GM21723 (cell line): ENCODE measurements at regions not wholly inside any gene's neighbourhood (a gene's known extent, or its start where the extent isn't known, plus 50 kb on each side); places are given as distances from the start of the nearest gene placed in this dataset.
"Not testable (repeated sequence)": the region's sequence is repeated elsewhere in the genome, so short reads cannot be mapped to it uniquely, and the experiment has no call there.

ENCODE experiments used
- ATAC-seq: cut with Tn5 transposase; IDR thresholded peaks from one replicate; pipeline ENCODE4 v1.9.1; 2021; ENCODE audit warnings: mild to moderate bottlenecking, moderate library complexity; ENCODE audit not compliant: unreplicated experiment

DNA sequence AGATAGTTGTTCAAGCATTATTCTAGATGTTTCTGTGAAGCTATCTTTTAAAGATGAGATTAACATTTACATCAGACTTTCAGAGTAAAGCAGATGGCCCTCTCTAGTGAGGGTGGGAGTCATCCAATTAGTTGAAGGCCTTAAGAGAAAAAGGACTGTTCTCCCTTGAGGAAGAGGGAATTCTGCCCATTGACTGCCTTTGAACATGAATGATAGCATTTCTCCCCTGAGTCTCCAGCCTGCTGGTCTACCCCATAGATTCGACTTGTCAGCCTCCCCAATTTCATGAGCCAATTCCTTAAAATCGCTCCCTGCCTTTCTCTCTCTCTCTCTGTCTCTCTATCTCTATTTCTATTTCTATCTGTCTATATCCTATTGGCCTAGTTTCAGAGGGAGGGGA, 115.5 kb downstream of the EBLN2 start:
- ATAC-seq, result no peak

DNA sequence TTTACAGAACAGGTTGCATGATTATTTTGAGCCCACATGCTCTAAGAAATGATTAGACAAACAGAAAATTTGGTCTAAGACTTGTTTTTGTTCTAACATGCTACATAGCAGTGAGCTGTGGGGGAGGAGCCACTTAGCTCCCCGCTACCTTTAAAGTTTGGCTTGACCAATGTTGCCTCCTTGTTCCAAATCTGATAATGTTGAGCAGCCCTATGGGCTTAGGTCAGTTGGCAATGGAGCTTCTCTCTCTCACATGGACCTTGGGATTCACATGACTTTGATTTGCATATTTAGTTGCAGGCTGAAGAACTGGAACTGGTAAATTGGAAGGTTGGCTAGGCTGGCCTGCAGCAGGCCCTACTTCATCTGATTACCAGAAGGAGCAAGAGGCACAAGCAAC, 116.4 kb downstream of the EBLN2 start:
- no peak for ATAC-seq

DNA sequence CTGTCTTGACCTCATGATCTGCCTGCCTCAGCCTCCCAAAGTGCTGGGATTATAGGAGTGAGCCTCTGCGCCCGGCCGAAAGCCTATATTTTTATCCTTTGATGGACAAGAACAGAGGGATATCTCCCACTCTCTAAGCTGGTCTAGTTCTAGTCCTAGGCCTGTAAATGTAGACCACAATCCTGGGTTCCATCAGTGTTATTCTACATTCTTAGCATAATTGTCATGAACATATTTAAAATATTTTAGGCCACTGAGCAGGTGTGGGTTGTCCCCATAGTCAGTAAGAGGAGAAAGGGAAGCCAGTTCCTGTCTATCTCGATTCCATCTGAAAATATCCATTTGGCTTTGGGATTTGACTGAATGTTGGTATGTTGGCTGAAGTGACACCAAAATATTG, 118.1 kb downstream of the EBLN2 start:
- no peak for ATAC-seq

DNA sequence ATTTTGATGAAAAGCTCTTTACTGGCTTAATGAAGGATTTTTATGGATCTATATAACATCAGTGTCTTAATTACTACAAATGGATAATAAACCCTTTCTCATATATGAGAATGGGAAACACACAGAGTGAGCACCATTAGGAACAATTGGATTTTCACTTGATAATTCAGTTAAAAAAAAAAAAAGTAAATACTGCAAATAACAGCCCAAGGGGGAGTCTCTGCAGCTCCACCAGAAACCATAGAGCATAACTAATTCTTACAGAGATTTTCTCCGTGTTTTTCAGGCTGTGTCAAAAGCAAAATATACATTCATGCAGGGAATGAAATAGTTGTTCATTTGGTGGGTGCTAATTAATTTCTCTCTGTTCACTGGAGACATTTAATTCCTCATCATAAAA, 125.3 kb downstream of the EBLN2 start:
- no peak for ATAC-seq

DNA sequence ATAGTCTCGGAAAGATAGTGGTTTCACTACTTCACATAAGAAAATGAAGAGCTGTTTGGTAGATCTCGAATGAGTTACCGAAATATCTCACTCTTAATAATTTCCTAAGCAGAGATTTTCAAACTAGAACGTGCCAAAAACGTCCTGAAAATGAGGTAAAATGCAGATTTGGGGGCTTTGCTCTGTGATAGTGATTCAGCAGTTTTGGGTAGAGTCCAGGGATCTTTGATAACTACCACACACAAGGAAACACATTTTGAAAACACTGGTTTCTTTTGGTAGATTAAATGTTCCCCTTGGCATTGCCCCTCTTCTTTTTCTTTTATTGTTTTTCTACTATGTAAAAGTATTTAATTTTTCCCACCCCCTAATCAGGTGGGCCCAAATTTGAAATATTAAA, 125.9 kb downstream of the EBLN2 start:
- no peak for ATAC-seq

DNA sequence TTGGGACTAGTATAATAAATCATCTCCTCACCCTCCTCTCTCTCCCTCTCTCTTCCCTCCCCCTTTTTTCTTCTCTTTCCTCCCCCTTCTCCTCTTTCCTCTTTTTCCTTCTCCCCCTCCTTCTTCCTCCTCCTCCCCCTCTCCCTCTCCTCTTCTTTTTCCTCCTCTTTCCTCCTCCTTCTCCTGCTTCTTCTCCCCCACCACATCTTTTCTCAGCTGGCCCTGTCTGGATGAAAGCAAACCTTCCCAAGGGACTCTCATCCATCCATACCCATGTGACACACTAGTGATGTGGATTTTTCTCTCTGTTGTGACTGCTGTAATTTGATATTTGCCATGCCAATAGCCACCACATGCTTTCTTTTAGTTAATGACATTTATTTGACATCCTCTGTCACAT, 127.2 kb downstream of the EBLN2 start:
- no peak for ATAC-seq

DNA sequence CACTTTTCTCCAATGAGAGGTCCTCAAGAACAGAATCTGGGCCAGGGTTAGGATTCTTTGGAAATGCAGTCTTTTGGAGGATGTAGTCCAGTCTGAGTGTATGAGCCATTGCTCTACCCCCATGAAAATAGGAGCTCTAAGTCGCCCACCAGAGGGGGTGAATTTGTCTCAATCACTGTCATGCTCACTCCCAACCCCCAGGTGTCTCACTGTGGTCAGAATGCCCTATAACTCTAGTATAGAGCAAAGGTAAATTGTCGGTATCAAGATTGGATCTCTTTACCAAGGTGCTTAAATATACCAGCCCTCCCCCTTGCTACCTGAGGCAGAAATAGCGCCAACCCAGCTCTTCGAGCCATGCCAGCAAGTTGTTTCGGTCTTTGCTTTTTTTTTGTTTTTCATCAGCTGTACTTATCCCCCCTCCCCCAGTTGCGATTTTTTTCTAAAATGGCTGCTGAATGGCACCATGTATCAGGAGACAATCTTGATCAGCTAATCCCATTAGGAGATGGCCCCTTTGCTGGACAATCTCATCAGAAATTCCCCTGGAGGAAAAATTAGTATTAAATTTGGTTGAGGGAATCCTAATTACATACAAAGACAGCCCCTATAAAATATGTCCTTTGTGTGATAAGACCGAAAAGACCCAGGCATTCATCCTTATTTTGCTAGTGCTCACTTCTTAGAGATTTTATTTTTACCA, 130.7 kb downstream of the EBLN2 start:
- no peak for ATAC-seq

DNA sequence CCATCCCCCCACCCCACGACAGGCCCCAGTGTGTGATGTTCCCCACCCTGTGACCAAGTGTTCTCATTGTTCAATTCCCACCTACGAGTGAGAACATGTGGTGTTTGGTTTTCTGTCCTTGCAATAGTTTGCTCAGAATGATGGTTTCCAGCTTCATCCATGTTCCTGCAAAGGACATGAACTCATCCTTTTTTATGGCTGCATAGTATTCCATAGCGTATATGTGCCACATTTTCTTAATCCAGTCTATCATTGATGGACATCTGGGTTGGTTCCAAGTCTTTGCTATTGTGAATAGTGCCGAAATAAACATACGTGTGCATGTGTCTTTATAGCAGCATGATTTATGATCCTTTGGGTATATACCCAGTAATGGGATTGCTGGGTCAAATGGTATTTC, 132.5 kb downstream of the EBLN2 start:
- ATAC-seq, result not testable (repeated sequence)

DNA sequence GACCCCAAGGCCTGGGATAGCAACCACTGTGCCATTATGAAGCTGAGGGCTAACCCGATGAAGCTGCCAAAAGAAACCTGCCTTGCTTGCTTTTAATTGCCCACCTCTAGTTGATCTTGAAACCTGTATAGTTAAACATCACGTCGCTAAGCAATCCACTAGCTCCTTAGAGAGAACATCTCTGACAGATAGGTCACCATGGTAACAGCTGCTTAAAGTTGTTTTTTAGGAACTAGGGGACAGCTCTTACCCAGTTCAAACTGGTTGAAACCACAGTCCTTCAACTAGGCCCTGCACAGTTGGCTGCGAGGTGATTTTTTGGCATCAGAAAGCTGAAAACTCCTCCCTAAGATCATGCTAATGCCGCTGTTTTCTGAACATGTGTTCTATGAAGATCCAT, 135.7 kb downstream of the EBLN2 start:
- no peak for ATAC-seq

DNA sequence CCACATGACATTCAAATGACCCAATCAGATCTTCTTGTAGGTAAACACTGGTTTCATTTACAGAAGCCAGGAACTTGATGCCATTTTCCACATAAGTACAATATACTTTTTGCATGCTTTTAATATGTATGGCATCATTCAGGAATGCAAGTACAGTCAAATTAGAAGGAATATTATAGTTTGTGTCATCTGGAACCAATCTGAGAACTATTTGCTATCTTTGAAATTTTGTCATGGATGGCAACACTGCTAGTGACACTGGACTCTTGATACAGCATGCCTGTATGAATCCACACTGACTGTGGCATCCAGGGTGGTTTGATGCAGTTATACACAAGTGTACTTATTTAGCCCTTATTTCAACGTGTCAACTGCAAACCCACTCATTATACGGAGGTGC, 141.6 kb downstream of the EBLN2 start:
- no peak for ATAC-seq

DNA sequence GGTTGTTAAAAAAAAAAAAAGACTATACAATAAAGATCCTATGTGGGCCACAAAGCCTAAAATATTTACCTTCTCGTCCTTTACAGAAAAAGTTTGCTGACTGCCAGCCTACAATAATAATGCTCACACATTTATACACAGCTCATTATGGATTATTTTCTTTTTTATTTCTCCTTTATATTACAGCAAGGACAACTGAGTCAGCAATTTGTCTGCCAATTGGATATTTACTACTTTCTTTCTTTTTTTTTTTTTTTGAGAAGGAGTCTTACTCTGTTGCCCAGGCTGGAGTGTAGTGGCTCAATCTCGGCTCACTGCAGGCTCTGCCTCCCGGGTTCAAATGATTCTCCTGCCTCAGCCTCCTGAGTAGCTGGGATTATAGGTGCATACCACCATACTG, 142.2 kb downstream of the EBLN2 start:
- no peak for ATAC-seq

DNA sequence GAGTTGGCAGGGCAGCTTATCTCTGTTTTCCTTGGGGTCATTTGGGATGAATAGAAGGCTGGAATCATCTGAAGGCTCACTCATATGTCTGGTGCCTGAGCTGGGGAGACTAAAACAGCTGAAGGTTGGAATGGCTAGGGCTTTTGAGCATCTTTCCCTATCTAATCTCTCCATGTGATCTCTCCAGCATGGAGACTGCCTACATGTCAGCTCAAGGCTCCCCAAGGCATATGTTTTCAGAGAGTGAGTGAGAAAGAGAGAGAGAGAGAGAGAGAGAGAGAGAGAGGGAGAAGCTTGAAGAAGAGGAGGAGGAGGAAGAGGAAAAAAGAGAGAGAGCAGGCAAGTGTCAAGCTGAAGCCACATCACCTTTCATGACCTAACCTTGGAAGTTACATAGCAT, 143.4 kb downstream of the EBLN2 start:
- no peak for ATAC-seq

DNA sequence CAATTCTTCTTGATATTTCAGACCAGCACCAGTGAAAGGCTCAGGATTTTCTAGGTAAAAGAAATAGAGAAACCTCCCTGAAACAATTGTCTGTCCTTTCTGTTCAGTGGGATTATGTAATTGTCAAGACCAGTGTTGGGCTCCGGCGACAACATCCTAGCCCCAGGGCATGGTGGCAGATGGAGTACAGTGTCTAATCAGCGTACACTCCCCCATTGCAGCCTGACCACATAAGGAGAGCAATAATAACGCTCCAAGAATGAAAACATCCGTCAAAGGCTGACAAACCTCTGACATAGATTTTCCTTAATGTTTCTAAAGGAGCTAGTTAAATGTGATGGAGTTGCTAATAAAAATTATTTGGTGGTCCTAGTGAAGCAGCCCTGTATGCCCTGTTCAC, 144.6 kb downstream of the EBLN2 start:
- ATAC-seq, result no peak

DNA sequence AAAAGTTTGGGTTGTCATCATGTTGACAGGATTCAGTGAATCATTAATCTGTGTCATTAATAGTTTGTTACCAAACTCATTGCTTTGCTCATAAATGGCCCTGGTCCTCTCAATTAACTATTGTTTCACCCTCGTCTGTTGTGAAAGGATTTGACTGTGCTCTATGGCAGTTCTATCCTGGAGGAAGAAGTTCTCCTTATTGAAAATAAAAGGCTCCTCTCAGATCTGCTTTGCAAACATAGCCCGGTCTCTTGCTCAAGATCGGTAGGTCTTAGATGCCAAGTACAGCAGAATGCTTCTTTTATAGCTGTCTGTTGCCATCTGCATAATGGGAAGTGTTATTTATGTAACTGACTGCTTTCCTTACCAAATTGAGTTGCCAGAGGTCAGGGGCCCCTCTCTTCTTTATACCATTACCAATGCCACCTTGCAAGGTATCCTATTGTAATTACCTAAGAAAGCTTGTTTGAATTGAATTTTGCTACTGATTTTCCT, 146.5 kb downstream of the EBLN2 start:
- no peak for ATAC-seq

DNA sequence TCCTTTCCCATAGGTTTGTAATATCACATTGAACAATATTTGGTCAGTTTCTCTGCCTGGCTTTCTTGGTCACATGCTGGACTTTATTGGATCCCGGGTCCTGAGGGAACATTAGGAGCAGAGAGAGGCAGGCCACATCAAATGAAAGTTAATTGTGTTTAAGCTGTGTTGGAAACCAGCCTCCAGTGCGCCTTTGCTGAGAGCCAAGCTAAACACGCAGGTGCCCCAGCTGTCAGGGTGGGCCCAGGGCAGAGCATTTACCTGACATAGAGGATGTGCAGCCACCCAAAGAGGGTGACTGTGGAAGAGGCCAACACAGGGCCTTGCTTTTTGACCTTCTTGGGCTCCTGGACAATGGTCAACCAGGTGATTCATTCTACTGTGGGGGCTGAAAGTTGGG, 149.3 kb downstream of the EBLN2 start:
- ATAC-seq, result no peak

DNA sequence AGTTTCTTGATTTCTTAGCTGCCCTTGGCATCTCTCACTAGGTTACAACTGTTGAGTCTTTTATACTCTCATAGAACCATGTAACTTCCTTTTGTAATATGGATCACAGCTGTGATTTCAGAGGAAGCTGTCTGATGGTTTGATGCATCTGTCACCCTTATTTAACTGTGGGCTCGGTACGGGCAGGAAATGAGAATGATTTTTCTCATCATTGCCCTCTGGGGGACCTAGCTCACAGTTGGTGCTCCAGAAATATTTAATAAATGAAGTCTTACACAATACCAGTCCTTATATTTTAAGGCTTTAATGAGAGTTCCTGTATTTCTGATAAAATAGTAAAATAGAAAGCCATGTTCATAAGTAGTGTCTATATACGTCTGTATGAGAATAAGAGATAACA, 151.2 kb downstream of the EBLN2 start:
- ATAC-seq, result no peak

DNA sequence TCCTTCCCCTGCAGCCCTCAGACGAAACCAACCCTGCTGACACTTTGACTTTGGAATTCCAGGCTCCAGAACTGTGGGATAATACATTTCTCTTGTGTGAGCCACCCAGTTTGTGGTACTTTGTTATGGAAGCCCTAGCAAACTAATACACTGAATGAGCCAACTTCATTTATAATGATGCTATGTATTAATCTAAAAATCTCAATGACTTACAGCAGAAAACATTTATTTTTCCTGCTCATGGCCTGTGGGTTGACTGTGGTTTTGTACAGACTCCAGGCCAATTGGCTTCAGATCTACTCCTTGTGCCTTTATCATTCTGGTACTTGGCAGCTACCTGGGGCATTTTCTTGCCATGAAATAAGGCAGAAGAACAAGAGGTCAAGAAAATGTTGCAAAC, 152.4 kb downstream of the EBLN2 start:
- no peak for ATAC-seq

DNA sequence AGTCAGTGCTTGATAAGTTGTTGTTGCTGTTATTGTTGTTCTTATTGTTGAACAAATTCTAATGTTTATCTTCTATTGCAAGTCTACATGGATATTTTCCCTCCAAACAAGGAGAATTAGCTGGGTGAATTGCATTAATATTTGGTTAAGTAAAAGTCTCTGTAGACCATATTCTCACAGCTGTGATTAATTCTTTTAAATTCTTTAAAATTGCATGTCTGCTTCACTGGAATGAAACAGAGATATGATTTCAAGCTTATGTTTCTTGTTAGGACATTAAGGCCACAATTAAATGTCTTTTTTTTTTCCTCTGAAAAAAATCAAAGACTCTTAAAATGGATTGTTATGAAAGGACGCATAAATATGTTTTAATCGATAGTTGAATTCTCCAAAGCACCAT, 153.4 kb downstream of the EBLN2 start:
- no peak for ATAC-seq

DNA sequence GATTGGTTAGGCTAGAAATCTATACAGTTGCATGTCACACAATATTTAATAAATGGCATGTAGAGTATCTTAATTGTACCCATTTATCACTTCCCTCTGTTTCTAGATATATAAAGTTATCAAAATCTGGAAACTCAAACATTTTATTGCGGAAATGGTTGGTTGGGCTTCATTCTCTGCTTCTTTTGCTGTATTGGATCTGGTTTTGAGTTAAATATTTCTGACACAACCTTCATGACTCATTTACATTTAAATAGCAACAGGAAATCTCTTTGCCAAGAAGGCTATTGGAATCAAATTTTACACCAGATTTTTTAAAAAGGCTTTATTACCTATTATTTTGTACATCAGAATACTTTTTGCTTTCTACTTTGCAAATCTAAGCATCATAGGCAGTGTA, 153.8 kb downstream of the EBLN2 start:
- ATAC-seq, result no peak

DNA sequence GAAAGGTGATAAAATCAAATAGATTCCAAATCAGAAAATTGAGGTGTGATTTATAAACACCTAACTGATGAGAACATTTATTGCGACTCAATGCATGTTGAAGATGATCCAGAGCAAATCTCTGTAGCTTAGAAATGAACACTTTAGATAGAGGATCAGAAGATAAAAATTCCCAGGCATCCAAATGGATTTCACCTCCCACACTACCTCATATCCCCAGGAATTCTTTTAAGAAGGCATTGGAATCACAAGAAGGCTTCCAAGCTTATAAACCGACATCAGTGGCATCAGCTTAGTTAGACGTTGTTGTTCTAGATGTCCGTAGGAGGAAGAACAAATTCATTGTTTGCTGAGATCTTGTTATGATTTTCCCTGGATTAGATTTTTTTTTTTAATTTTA, 154.4 kb downstream of the EBLN2 start:
- no peak for ATAC-seq

DNA sequence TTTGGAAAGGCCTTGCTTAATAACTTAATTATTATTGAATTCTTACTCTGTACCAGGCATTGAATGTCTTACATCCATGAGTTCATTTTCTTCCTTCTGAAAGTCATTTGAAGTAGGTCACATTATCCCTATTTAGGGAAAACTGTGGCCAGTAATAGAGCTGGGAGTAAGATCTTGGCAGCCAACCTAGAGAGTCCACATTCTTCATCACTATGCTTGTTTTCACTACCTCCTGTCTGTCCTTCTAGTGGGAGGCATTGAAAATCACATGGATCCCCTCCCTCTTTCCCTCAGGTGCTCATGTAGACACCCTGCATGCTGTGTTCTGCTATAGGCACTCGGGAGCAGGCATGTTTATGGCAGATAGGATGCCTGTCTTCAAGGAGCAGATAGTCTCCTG, 154.9 kb downstream of the EBLN2 start:
- no peak for ATAC-seq

DNA sequence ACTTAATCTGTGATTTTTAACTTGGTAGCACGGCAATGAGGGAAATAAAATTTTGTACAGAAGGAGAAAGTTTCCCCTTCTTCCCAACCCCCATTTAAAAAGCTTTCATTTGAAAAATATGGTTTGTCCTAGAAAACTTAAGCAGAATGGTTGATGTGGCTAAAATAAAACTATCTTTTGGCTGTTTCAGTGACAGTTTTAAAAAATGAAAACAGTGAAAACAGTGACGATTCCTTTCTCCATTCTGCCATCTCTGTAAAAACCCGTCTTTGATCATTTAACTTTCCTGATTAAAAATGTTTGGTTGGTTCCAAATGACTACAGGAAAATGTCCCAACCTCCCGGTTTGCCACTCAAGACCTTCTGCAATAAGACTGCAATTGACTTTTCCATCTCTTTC, 160.7 kb downstream of the EBLN2 start:
- ATAC-seq, result no peak

DNA sequence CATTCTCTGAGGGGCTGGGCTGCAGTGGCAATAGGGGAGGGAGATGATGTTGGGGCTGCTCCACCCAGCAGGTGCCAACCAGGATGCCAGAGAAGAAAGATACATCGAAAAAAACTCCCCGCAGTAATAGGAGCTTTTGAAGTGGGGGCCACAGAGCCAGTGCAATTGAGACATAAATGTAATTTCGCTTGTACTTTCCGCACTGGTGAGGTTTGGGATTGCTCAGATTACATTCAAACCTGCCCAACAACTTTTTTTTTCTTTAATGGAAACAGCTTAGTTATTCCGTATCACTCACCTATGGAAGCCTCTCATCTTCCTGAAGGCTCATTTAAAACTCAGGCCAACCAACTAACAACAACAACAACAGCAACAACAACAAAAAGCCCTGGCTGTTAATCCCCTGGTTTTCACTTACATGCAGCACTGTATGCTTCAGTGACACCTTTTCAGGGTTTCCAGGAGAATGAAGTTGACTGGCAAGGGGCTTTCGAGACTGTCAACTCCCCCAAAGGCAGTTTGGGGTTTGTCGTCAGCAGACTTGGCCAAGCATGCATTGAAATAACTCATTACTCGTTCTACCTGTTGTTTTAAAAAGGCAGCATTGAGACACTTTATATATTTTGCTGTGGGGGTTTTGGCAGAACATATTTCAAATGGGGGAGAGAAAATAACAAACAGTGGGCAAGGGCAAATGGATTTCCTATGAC, 163.8 kb downstream of the EBLN2 start:
- ATAC-seq, result no peak
